SJSA1 (cell line): ENCODE measurements at regions not wholly inside any gene's neighbourhood (a gene's known extent, or its start where the extent isn't known, plus 50 kb on each side); places are given as distances from the start of the nearest gene placed in this dataset.
"Not testable (repeated sequence)": the region's sequence is repeated elsewhere in the genome, so short reads cannot be mapped to it uniquely, and the experiment has no call there.

Source experiments
- DNase-seq, 2 experiments: peaks; one replicate each; pipeline ENCODE4 v3.0.0-alpha.2; 2015 to 2020; ENCODE audit warnings: low spot score in 2 of 2, low read depth in 1 of 2
- H3K27ac ChIP-seq: fragments of 250-450 bp; sonication (Bioruptor Pico); 2 replicates; pipeline ENCODE4 v1.5.1; 2020; ENCODE audit warnings: mild to moderate bottlenecking, moderate library complexity
- H3K27me3 ChIP-seq: fragments of 250-450 bp; sonication (Bioruptor Pico); replicated peaks from 2 replicates; pipeline ENCODE4 v1.5.1; 2020; ENCODE audit warnings: mild to moderate bottlenecking, moderate library complexity
- H3K36me3 ChIP-seq: fragments of 250-450 bp; sonication (Bioruptor Pico); 2 replicates; pipeline ENCODE4 v1.5.1; 2020; ENCODE audit warnings: mild to moderate bottlenecking
- H3K4me1 ChIP-seq: fragments of 250-450 bp; sonication (Bioruptor Pico); replicated peaks from 2 replicates; pipeline ENCODE4 v1.6.1; 2021; ENCODE audit warnings: mild to moderate bottlenecking
- H3K4me3 ChIP-seq: fragments of 250-450 bp; sonication (Bioruptor Pico); 2 replicates; pipeline ENCODE4 v1.5.1; 2020; ENCODE audit warnings: mild to moderate bottlenecking
- H3K9me3 ChIP-seq: fragments of 250-450 bp; sonication (Bioruptor Pico); replicated peaks from 2 replicates; pipeline ENCODE4 v1.5.1; 2020; ENCODE audit warnings: mild to moderate bottlenecking

GRCh38 chr3:180743813-180744590, 64.7 kb upstream of the CCDC39 start:
- Histone ChIP-seq H3K27ac (no peak overlapping the region), H3K9me3 (no peaks in the 10 kb centered on the region), H3K27me3 (no peaks in the 10 kb centered on the region), H3K36me3 (no peaks in the 10 kb centered on the region), H3K4me3 (no peak overlapping the region), H3K4me1 (no peaks in the 10 kb centered on the region)
- DNase-seq: no peak

- Histone ChIP-seq H3K4me1 (no peaks in the 10 kb centered on the region), H3K27me3 (no peaks in the 10 kb centered on the region), H3K4me3 (no peak overlapping the region), H3K36me3 (no peaks in the 10 kb centered on the region), H3K9me3 (no peaks in the 10 kb centered on the region), H3K27ac (no peak overlapping the region)
- DNase-seq: no peak
Observed at GRCh38 chr3:180747805-180748361, 68.6 kb upstream of the CCDC39 start.

GRCh38 chr3:180749322-180749721, 70.0 kb upstream of the CCDC39 start:
- no peak for DNase-seq
- Histone ChIP-seq H3K27ac (no peak overlapping the region), H3K9me3 (no peaks in the 10 kb centered on the region), H3K27me3 (no peaks in the 10 kb centered on the region), H3K4me3 (no peak overlapping the region), H3K36me3 (no peaks in the 10 kb centered on the region), H3K4me1 (no peaks in the 10 kb centered on the region)

GRCh38 chr3:180749796-180750195, 70.5 kb upstream of the CCDC39 start:
- Histone ChIP-seq H3K36me3 (no peaks in the 10 kb centered on the region), H3K4me3 (no peak overlapping the region), H3K9me3 (no peaks in the 10 kb centered on the region), H3K4me1 (no peaks in the 10 kb centered on the region), H3K27ac (no peak overlapping the region), H3K27me3 (no peaks in the 10 kb centered on the region)
- DNase-seq: no peak

- no peak for DNase-seq
- no peak overlapping the region for H3K27ac ChIP-seq
- H3K27me3 ChIP-seq: no peaks in the 10 kb centered on the region
- H3K4me1 ChIP-seq: no peaks in the 10 kb centered on the region
- no peaks in the 10 kb centered on the region for H3K9me3 ChIP-seq
- no peaks in the 10 kb centered on the region for H3K36me3 ChIP-seq
- H3K4me3 ChIP-seq: no peak overlapping the region
Observed at GRCh38 chr3:180755556-180755955, 76.3 kb upstream of the CCDC39 start.

DNA sequence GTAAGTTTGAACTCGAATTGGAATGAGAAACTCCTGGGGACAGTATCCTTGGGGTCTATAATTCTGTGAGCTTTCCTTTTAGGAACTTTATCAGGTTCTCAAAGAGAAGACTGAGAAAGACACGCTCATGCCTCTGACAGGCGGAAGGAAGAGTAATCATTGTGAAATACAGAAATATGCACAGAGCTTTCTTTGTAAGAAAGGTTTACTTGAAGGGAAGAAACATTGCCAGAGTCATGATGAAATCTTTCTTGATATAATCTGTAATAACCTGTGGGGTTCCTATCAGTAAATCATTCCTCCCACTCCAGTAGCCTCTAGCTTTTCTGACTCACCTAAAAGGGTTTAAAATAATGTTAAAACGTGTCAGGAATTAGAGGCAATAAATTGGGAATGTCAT, 83.6 kb upstream of the CCDC39 start:
- H3K27me3 ChIP-seq: no peaks in the 10 kb centered on the region
- no peak for DNase-seq
- H3K27ac ChIP-seq: no peak overlapping the region
- no peaks in the 10 kb centered on the region for H3K36me3 ChIP-seq
- H3K4me3 ChIP-seq: no peak overlapping the region
- H3K9me3 ChIP-seq: no peaks in the 10 kb centered on the region
- H3K4me1 ChIP-seq: no peaks in the 10 kb centered on the region

GRCh38 chr3:180764481-180764880, 85.2 kb upstream of the CCDC39 start:
- DNase-seq: no peak
- Histone ChIP-seq H3K27ac (no peak overlapping the region), H3K27me3 (no peaks in the 10 kb centered on the region), H3K4me3 (no peak overlapping the region), H3K36me3 (no peaks in the 10 kb centered on the region), H3K4me1 (no peaks in the 10 kb centered on the region), H3K9me3 (no peaks in the 10 kb centered on the region)

- DNase-seq: no peak
- no peaks in the 10 kb centered on the region for H3K36me3 ChIP-seq
- no peak overlapping the region for H3K4me3 ChIP-seq
- no peak overlapping the region for H3K27ac ChIP-seq
- H3K9me3 ChIP-seq: no peaks in the 10 kb centered on the region
- no peaks in the 10 kb centered on the region for H3K27me3 ChIP-seq
- no peaks in the 10 kb centered on the region for H3K4me1 ChIP-seq
Observed at GRCh38 chr3:180770639-180771038, 91.3 kb upstream of the CCDC39 start.

GRCh38 chr3:180776433-180776832, 97.1 kb upstream of the CCDC39 start:
- H3K27me3 ChIP-seq: no peaks in the 10 kb centered on the region
- 0 out of 2 replicates have a peak, but pooled peaks cover 4% of the 10 kb centered on the region for H3K9me3 ChIP-seq
- no peaks in the 10 kb centered on the region for H3K4me1 ChIP-seq
- H3K27ac ChIP-seq: no peak overlapping the region
- H3K36me3 ChIP-seq: no peaks in the 10 kb centered on the region
- no peak overlapping the region for H3K4me3 ChIP-seq
- DNase-seq: no peak

DNA sequence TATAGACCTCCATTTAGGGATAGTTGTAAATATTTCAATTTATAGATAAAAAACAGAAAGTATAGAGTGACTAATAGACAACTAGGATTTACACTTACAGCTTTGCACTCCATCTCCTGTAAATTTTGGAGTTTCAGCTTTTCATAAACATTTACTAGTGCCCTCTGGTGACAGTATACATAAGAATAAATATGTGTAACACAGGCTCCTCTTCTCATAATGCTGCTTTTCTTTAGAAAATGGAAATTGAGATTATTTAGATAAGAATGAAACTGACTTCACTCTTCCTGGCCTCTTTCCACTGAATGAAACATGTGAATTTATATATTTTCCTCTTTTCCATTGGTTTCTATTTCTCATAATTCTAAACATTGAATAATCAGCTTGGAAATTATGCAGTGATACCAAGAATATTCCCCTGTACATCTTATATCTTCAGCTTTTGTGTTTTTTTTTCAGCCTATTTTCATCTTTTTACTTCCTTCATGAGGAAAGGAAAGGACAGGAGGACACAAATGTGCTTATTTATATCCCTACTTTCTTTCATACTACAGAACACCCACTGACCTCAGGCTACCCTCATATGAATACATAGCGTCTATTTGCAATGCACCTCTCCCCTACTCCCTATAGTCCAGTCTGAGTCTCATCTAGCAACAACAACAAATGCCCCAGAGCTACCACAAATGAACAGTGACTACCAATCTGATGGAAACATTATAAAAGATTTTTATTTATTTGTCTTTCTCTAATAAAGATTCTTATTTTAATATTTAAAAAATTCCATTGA, 103.1 kb upstream of the CCDC39 start:
- no peaks in the 10 kb centered on the region for H3K27me3 ChIP-seq
- H3K36me3 ChIP-seq: no peaks in the 10 kb centered on the region
- no peak for DNase-seq
- H3K27ac ChIP-seq: no peak overlapping the region
- H3K9me3 ChIP-seq: 0 out of 2 replicates have a peak, but pooled peaks cover 4% of the 10 kb centered on the region
- H3K4me1 ChIP-seq: no peaks in the 10 kb centered on the region
- no peak overlapping the region for H3K4me3 ChIP-seq

DNA sequence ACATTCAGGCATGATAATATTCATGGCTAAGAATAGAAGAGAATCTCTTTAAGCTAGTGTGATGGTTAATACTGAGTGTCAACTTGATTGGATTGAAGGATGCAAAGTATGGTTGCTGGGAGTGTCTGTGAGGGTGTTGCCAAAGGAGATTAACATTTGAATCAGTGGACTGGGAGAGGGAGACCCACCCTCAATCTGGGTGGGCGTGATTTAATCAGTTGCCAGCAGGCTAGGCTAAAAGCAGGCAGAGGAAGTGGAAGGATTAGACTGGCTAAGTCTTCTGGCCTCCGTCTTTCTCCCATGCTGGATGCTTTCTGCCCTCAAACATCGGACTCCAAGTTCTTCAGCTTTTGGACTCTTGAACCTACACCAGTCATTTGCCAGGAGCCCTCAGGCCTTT, 106.9 kb upstream of the CCDC39 start:
- not testable (repeated sequence) for H3K9me3 ChIP-seq, H3K4me3 ChIP-seq, H3K27ac ChIP-seq, DNase-seq, H3K4me1 ChIP-seq, H3K36me3 ChIP-seq, H3K27me3 ChIP-seq

- Histone ChIP-seq H3K4me1 (no peaks in the 10 kb centered on the region), H3K36me3 (no peaks in the 10 kb centered on the region), H3K9me3 (no peaks in the 10 kb centered on the region), H3K27ac (no peak overlapping the region), H3K4me3 (no peak overlapping the region), H3K27me3 (no peaks in the 10 kb centered on the region)
- no peak for DNase-seq
Observed at GRCh38 chr3:180789774-180790173, 110.5 kb upstream of the CCDC39 start.

- no peaks in the 10 kb centered on the region for H3K27me3 ChIP-seq
- no peaks in the 10 kb centered on the region for H3K9me3 ChIP-seq
- H3K4me1 ChIP-seq: no peaks in the 10 kb centered on the region
- H3K36me3 ChIP-seq: no peaks in the 10 kb centered on the region
- H3K27ac ChIP-seq: no peak overlapping the region
- no peak overlapping the region for H3K4me3 ChIP-seq
- DNase-seq: no peak
Observed at GRCh38 chr3:180798197-180798596, 114.3 kb upstream of the FXR1 start.

GRCh38 chr3:180802837-180803236, 109.6 kb upstream of the FXR1 start:
- Histone ChIP-seq H3K4me1 (no peaks in the 10 kb centered on the region), H3K27ac (no peak overlapping the region), H3K27me3 (no peaks in the 10 kb centered on the region), H3K4me3 (no peak overlapping the region), H3K36me3 (no peaks in the 10 kb centered on the region), H3K9me3 (no peaks in the 10 kb centered on the region)
- DNase-seq: no peak
